Liver (tissue), 8 donors: ENCODE measurements at regions not wholly inside any gene's neighbourhood (a gene's known extent, or its start where the extent isn't known, plus 50 kb on each side); places are given as distances from the start of the nearest gene placed in this dataset.
"Not testable (repeated sequence)": the region's sequence is repeated elsewhere in the genome, so short reads cannot be mapped to it uniquely, and the experiment has no call there.

Experiments used
- DNase-seq: peaks from one replicate; pipeline ENCODE4 v3.0.0-alpha.2; 2017; ENCODE audit warnings: low spot score
- H3K27ac ChIP-seq, 2 donors: one replicate each; pipeline ENCODE4 v1.7.0; 2013; ENCODE audit warnings: inconsistent platforms in 2 of 2, low read length in 2 of 2, control low read depth in 1 of 2, low read depth in 1 of 2, mild to moderate bottlenecking in 1 of 2
- H3K27me3 ChIP-seq, 4 donors: one replicate each; pipeline versions ENCODE4 v1.6.1 to v1.7.0; 2013; ENCODE audit warnings: low read length in 3 of 4, inconsistent platforms in 1 of 4, mild to moderate bottlenecking in 1 of 4, moderate library complexity in 1 of 4; ENCODE audit not compliant: control insufficient read depth in 4 of 4, insufficient read depth in 4 of 4
- H3K36me3 ChIP-seq, 4 donors: one replicate each; pipeline versions ENCODE4 v1.6.1 to v1.7.0; 2013; ENCODE audit warnings: low read length in 3 of 4, mild to moderate bottlenecking in 3 of 4, low read depth in 1 of 4, moderate library complexity in 1 of 4; ENCODE audit not compliant: control insufficient read depth in 4 of 4, insufficient read depth in 3 of 4
- H3K4me1 ChIP-seq, 4 donors: one replicate each; pipeline versions ENCODE4 v1.6.1 to v1.7.0; 2013; ENCODE audit warnings: low read length in 3 of 4, mild to moderate bottlenecking in 3 of 4, moderate library complexity in 1 of 4; ENCODE audit not compliant: control insufficient read depth in 4 of 4, insufficient read depth in 4 of 4
- H3K4me3 ChIP-seq, 3 donors: one replicate each; pipeline versions ENCODE4 v1.6.1 to v1.7.0; 2013; ENCODE audit warnings: low read length in 3 of 3, control low read depth in 1 of 3, low read depth in 1 of 3, mild to moderate bottlenecking in 1 of 3
- H3K9ac ChIP-seq, 2 donors: one replicate each; pipeline ENCODE4 v1.7.0; 2013; ENCODE audit warnings: low read length in 2 of 2, mild to moderate bottlenecking in 2 of 2, moderate library complexity in 2 of 2, control low read depth in 1 of 2, low read depth in 1 of 2
- H3K9me3 ChIP-seq, 4 donors: one replicate each; pipeline versions ENCODE4 v1.6.1 to v1.7.0; 2013; ENCODE audit warnings: low read length in 3 of 4; ENCODE audit not compliant: control insufficient read depth in 4 of 4
- ATF3 ChIP-seq: IDR thresholded peaks from 2 replicates; pipeline ENCODE4 v1.6.1; 2016; ENCODE audit warnings: antibody characterized with exemption
- EGR1 ChIP-seq, 2 donors: IDR thresholded peaks; 2 replicates each; pipeline ENCODE4 v1.6.1; 2016 to 2018; ENCODE audit warnings: antibody characterized with exemption in 2 of 2, low read depth in 2 of 2
- FOXA1 ChIP-seq: IDR thresholded peaks from 2 replicates; pipeline ENCODE4 v1.6.1; 2016; ENCODE audit warnings: antibody characterized with exemption
- FOXA2 ChIP-seq: IDR thresholded peaks from 2 replicates; pipeline ENCODE4 v1.6.1; 2016; ENCODE audit warnings: antibody characterized with exemption
- GABPA ChIP-seq, 2 donors: IDR thresholded peaks in 1 of 2; conservative IDR thresholded peaks in 1 of 2; 2 replicates each; pipeline ENCODE4 v1.6.1; 2016; ENCODE audit warnings: antibody characterized with exemption in 2 of 2, mild to moderate bottlenecking in 1 of 2, moderate library complexity in 1 of 2
- HNF4A ChIP-seq, 2 donors: conservative IDR thresholded peaks; 2 replicates each; pipeline ENCODE4 v1.6.1; 2016; ENCODE audit warnings: antibody characterized with exemption in 2 of 2, mild to moderate bottlenecking in 2 of 2
- HNF4G ChIP-seq: IDR thresholded peaks from 2 replicates; pipeline ENCODE4 v1.6.1; 2016; ENCODE audit warnings: antibody characterized with exemption
- JUND ChIP-seq, 2 donors: IDR thresholded peaks; 2 replicates each; pipeline ENCODE4 v1.6.1; 2016; ENCODE audit warnings: antibody characterized with exemption in 2 of 2
- MAX ChIP-seq: IDR thresholded peaks from 2 replicates; pipeline ENCODE4 v1.6.1; 2016; ENCODE audit warnings: antibody characterized with exemption
- NR2F2 ChIP-seq: IDR thresholded peaks from 2 replicates; pipeline ENCODE4 v1.6.1; 2016; ENCODE audit warnings: antibody characterized with exemption
- REST ChIP-seq: IDR thresholded peaks from 2 replicates; pipeline ENCODE4 v1.6.1; 2016; ENCODE audit warnings: antibody characterized with exemption, mild to moderate bottlenecking
- RXRA ChIP-seq, 2 donors: IDR thresholded peaks; 2 replicates each; pipeline ENCODE4 v1.6.1; 2017 to 2018; ENCODE audit warnings: antibody characterized with exemption in 2 of 2, mild to moderate bottlenecking in 1 of 2
- SP1 ChIP-seq: IDR thresholded peaks from 2 replicates; pipeline ENCODE4 v1.6.1; 2018; ENCODE audit warnings: antibody characterized with exemption, mild to moderate bottlenecking
- TAF1 ChIP-seq: conservative IDR thresholded peaks from 2 replicates; pipeline ENCODE4 v1.6.1; 2016; ENCODE audit warnings: antibody characterized with exemption, mild to moderate bottlenecking
- YY1 ChIP-seq: IDR thresholded peaks from 2 replicates; pipeline ENCODE4 v1.6.1; 2016; ENCODE audit warnings: antibody characterized with exemption, mild to moderate bottlenecking
- WGBS: extraction: QIAGEN DNeasy Blood & Tissue Kit; methylation state at CpG from one replicate; pipeline ENCODE4 v1.1.7; 2013; 5-methylcytosine and 5-hydroxymethylcytosine counted together
- TF ChIP-seq, protein P1 (sequence below): fragments of 150-350 bp; IDR thresholded peaks from 2 replicates; pipeline ENCODE4 v1.5.1; 2017; ENCODE audit warnings: improper control_type of control experiment, low read depth, low read length; ENCODE audit not compliant: missing input control
- TF ChIP-seq, protein P2 (sequence below): IDR thresholded peaks from 2 replicates; pipeline ENCODE4 v1.6.1; 2016; ENCODE audit warnings: antibody characterized with exemption
- donor health status: healthy.
- donor health status: healthy.
- donor health status: healthy.
- donor health status: healthy.
- donor health status: healthy.

DNA sequence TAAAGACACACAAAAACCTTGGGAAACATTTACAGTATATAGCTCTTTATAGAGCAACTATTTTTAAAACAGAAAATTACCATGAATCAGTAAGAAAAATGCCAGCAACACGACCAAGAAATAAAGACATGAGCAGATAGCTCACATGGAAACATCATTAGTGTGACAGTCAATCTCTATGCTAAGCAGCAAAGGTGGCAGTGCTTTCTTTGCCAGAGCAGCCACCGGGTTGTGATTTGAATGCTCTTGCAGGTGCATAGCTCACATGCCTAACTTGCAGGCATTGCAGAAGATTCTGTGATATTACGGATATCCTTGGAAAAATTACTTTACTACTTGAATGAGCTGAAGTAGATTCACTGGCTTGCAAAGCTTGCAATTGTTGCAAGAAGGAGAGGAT lies 652.9 kb upstream of the C16orf82 start (continued):
- TF ChIP-seq, protein P1, sequence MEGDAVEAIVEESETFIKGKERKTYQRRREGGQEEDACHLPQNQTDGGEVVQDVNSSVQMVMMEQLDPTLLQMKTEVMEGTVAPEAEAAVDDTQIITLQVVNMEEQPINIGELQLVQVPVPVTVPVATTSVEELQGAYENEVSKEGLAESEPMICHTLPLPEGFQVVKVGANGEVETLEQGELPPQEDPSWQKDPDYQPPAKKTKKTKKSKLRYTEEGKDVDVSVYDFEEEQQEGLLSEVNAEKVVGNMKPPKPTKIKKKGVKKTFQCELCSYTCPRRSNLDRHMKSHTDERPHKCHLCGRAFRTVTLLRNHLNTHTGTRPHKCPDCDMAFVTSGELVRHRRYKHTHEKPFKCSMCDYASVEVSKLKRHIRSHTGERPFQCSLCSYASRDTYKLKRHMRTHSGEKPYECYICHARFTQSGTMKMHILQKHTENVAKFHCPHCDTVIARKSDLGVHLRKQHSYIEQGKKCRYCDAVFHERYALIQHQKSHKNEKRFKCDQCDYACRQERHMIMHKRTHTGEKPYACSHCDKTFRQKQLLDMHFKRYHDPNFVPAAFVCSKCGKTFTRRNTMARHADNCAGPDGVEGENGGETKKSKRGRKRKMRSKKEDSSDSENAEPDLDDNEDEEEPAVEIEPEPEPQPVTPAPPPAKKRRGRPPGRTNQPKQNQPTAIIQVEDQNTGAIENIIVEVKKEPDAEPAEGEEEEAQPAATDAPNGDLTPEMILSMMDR: no peak
- TF ChIP-seq HNF4G (no peak), RXRA (IDR thresholded peaks at IDR 0.05) (no peak), TAF1 (no peak)

- H3K4me3 ChIP-seq, H3K36me3 ChIP-seq, H3K9ac ChIP-seq, H3K9me3 ChIP-seq, DNase-seq, H3K27ac ChIP-seq, H3K27me3 ChIP-seq, H3K4me1 ChIP-seq: not testable (repeated sequence)
- WGBS: 38% methylated on average over 8 of the region's 8 CpGs
Measured at GRCh38 chr16:26419458-26419857, 647.3 kb upstream of the C16orf82 start.

DNA sequence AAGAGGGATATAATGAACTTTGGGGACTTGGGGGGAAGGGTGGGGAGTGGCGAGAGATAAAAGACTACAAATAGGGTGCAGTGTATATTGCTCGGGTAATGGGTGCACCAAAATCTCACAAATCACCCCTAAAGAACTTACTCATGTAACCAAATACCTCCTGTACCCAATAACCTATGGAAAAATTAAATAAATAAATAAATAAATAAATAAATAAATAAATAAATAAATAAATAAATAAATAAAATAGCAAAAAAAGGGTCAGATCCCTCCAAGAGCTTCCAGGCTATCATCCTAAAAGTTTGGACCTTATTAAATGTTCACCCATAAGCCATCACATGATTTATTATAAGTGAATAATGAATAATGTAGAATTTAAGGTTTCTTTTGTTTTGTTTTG lies 636.1 kb upstream of the C16orf82 start:
- TF ChIP-seq JUND (IDR thresholded peaks at IDR 0.05) (no peak), EGR1 (IDR thresholded peaks at IDR 0.05; ENCODE audit: low read depth in 2 of 2) (no peak), NR2F2 (no peak), FOXA1 (no peak), FOXA2 (no peak), RXRA (IDR thresholded peaks at IDR 0.05) (no peak), HNF4A (conservative IDR thresholded peaks at IDR 0.05) (no peak), GABPA (IDR thresholded peaks at IDR 0.05 in 1 of 2, conservative IDR thresholded peaks at IDR 0.05 in 1 of 2) (no peak), TAF1 (no peak), ATF3 (no peak), MAX (no peak), SP1 (no peak), REST (no peak), YY1 (no peak)
- TF ChIP-seq, protein P1: no peak
- TF ChIP-seq, protein P2, sequence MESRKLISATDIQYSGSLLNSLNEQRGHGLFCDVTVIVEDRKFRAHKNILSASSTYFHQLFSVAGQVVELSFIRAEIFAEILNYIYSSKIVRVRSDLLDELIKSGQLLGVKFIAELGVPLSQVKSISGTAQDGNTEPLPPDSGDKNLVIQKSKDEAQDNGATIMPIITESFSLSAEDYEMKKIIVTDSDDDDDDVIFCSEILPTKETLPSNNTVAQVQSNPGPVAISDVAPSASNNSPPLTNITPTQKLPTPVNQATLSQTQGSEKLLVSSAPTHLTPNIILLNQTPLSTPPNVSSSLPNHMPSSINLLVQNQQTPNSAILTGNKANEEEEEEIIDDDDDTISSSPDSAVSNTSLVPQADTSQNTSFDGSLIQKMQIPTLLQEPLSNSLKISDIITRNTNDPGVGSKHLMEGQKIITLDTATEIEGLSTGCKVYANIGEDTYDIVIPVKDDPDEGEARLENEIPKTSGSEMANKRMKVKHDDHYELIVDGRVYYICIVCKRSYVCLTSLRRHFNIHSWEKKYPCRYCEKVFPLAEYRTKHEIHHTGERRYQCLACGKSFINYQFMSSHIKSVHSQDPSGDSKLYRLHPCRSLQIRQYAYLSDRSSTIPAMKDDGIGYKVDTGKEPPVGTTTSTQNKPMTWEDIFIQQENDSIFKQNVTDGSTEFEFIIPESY: no peak
- no peaks in the 10 kb centered on the region for H3K9me3 ChIP-seq
- no peaks in the 10 kb centered on the region for H3K27me3 ChIP-seq
- DNase-seq: no peak
- no peak overlapping the region for H3K27ac ChIP-seq
- H3K9ac ChIP-seq: no peak overlapping the region
- 78% methylated on average over 2 of the region's 2 CpGs for WGBS
- H3K36me3 ChIP-seq: no peaks in the 10 kb centered on the region
- no peaks in the 10 kb centered on the region for H3K4me1 ChIP-seq
- no peak overlapping the region for H3K4me3 ChIP-seq
